OCI-LY7 (cell line): ENCODE measurements at regions not wholly inside any gene's neighbourhood (a gene's known extent, or its start where the extent isn't known, plus 50 kb on each side); places are given as distances from the start of the nearest gene placed in this dataset.
A peak's percentile ranks its signal among the peaks of the same experiment; 100 is the strongest.

ENCODE experiments used
- BruUV-seq: library from RNA; stranded (reverse); fragments of 400-500 nt; replicated peaks from 2 replicates; lab custom pipeline; 2021; lab: Mats Ljungman, UMichigan
- CTCF ChIA-PET: fragments of 300-600 bp; sonication (Branson Sonifier 250); formaldehyde crosslinking; loops from one replicate; lab custom pipeline; 2022; ENCODE audit warnings: antibody characterized with exemption; ENCODE audit not compliant: unreplicated experiment; lab: Charles Lee
- POLR2A ChIA-PET: fragments of 300-600 bp; sonication (Branson Sonifier 250); formaldehyde crosslinking; loops from one replicate; lab custom pipeline; 2022; ENCODE audit warnings: antibody characterized with exemption; lab: Charles Lee
- DNase-seq: peaks from one replicate; pipeline ENCODE4 v3.0.0-alpha.2; 2015; ENCODE audit warnings: low spot score
- H2AFZ ChIP-seq: fragments of 200-600 bp; sonication (generic), shearing (Covaris generic); 2 replicates; pipeline ENCODE4 v1.6.1; 2014; ENCODE audit warnings: mild to moderate bottlenecking, antibody characterized with exemption, low read length, moderate library complexity
- H3K27ac ChIP-seq: fragments of 200-600 bp; sonication (generic); 2 replicates; pipeline ENCODE4 v1.5.1; 2014; ENCODE audit warnings: mixed run types, low read depth, mild to moderate bottlenecking, moderate library complexity, low read length, inconsistent platforms; ENCODE audit not compliant: poor library complexity, severe bottlenecking
- H3K36me3 ChIP-seq: fragments of 200-600 bp; sonication (generic); 2 replicates; pipeline ENCODE4 v1.6.1; 2014; ENCODE audit warnings: mild to moderate bottlenecking, antibody characterized with exemption, low read length, moderate library complexity, mixed read lengths; ENCODE audit not compliant: insufficient read depth
- H3K4me1 ChIP-seq: fragments of 200-600 bp; sonication (generic); 2 replicates; pipeline ENCODE4 v1.5.1; 2014; ENCODE audit warnings: mild to moderate bottlenecking, low read length; ENCODE audit not compliant: insufficient read depth, poor library complexity, severe bottlenecking
- H3K4me2 ChIP-seq: fragments of 200-600 bp; sonication (generic); 2 replicates; pipeline ENCODE4 v1.6.1; 2014; ENCODE audit warnings: mild to moderate bottlenecking, low read length
- H3K4me3 ChIP-seq: fragments of 200-600 bp; sonication (generic); 2 replicates; pipeline ENCODE4 v1.5.1; 2014; ENCODE audit warnings: mild to moderate bottlenecking, low read depth, low read length; ENCODE audit not compliant: poor library complexity, severe bottlenecking
- H3K79me2 ChIP-seq: fragments of 200-600 bp; sonication (generic); 2 replicates; pipeline ENCODE4 v1.6.1; 2016; ENCODE audit warnings: low read depth, mild to moderate bottlenecking, low read length, moderate library complexity, mixed read lengths; ENCODE audit not compliant: insufficient read depth
- H3K9me2 ChIP-seq: fragments of 200-600 bp; sonication (generic); 2 replicates; pipeline ENCODE4 v1.6.1; 2016; ENCODE audit warnings: mild to moderate bottlenecking, low read length, mixed read lengths; ENCODE audit not compliant: insufficient read depth
- H3K9me3 ChIP-seq: fragments of 200-600 bp; sonication (generic); 2 replicates; pipeline ENCODE4 v1.6.1; 2014; ENCODE audit warnings: mild to moderate bottlenecking, mixed run types, low read length, mixed read lengths
- H4K20me1 ChIP-seq: fragments of 200-600 bp; sonication (generic); 2 replicates; pipeline ENCODE4 v1.6.1; 2014; ENCODE audit warnings: mild to moderate bottlenecking, antibody characterized with exemption, low read length, moderate library complexity, mixed read lengths; ENCODE audit not compliant: insufficient read depth
- CTCF ChIP-seq: fragments of 200-600 bp; sonication (generic); conservative IDR thresholded peaks from 2 replicates; pipeline ENCODE4 v1.5.1; 2014; ENCODE audit warnings: mild to moderate bottlenecking, antibody characterized with exemption, low read length, moderate library complexity, mixed read lengths
- EZH2phosphoT487 ChIP-seq: fragments of 200-600 bp; sonication (generic); IDR thresholded peaks from 2 replicates; pipeline ENCODE4 v1.6.1; 2018; ENCODE audit warnings: low read depth, borderline replicate concordance, mild to moderate bottlenecking, mixed run types, antibody characterized with exemption, low read length, moderate library complexity, mixed read lengths
- intact Hi-C: fragments of 100-400 bp; cut with micrococcal nuclease; formaldehyde crosslinking; loops from one replicate; pipeline ENCODE4 v1.10.0; 2022; ENCODE audit not compliant: unreplicated experiment

DNA sequence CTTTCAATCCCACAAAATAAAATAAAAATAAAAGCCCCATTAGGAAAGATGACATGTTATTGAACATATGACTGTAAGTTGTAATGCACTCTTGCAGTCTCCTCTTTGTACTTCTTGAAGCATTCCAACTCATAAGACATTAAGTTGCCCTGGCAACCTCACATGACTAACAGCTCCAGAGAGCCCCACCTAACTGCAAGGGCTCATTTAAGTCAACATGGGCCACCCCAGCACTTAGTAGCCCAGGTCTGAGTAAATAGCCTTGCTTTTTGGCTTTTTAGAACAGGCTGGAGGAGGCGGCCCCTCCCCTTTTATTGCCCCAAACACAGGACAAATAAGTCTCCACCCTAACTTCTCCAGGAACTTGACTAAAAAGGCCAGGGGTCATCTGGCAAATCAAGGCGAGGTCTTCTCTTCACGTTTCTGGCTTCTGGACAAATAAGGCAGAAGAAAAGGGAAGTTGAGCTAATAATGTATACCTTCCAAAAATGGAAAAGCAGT lies 135.1 kb downstream of the TMCO5A start:
- H3K4me2 ChIP-seq: peak overlapping the region; percentile 63
- peaks cover 56% of the 10 kb centered on the region for H3K4me1 ChIP-seq
- no peaks in the 10 kb centered on the region for H3K9me3 ChIP-seq
- H3K36me3 ChIP-seq: no peaks in the 10 kb centered on the region
- no peaks in the 10 kb centered on the region for H4K20me1 ChIP-seq
- peak; percentile 32 for DNase-seq
- H3K4me3 ChIP-seq: peak overlapping the region; percentile 38
- POLR2A ChIA-PET: interaction anchor here (0.6 to 1.6 kb wide), 5 partner anchors 9 to 230 kb away, joined by 3 to 6 read pairs (median 3); no protein-coding TSS in a partner anchor
- CTCF ChIA-PET: no interaction called here
- peak overlapping the region; percentile 76 for H2AFZ ChIP-seq
- TF ChIP-seq EZH2phosphoT487: no peak
- H3K27ac ChIP-seq: no peak overlapping the region
- no peaks in the 10 kb centered on the region for H3K9me2 ChIP-seq
- intact Hi-C loops: no loop called here
- BruUV-seq: no TSS peak
- no peaks in the 10 kb centered on the region for H3K79me2 ChIP-seq

- intact Hi-C loops: no loop called here
- no peak overlapping the region for H3K27ac ChIP-seq
- no peaks in the 10 kb centered on the region for H3K9me2 ChIP-seq
- H4K20me1 ChIP-seq: no peaks in the 10 kb centered on the region
- H2AFZ ChIP-seq: peak overlapping the region; percentile 1; the same call in 1 of the 2 replicates
- no peaks in the 10 kb centered on the region for H3K36me3 ChIP-seq
- DNase-seq: no peak
- peaks cover 68% of the 10 kb centered on the region for H3K4me1 ChIP-seq
- CTCF ChIA-PET: no interaction called here
- POLR2A ChIA-PET: no interaction called here
- H3K4me3 ChIP-seq: no peak overlapping the region
- H3K9me3 ChIP-seq: no peaks in the 10 kb centered on the region
- TF ChIP-seq CTCF (no peak), EZH2phosphoT487 (no peak)
- H3K4me2 ChIP-seq: no peak overlapping the region; the same call in 1 of the 2 replicates
- BruUV-seq: no TSS peak
- H3K79me2 ChIP-seq: no peaks in the 10 kb centered on the region
Measured at GRCh38 chr15:38070778-38071177, 136.3 kb downstream of the TMCO5A start.

- intact Hi-C loops: no loop called here
Measured at GRCh38 chr15:38071211-38071972, 137.0 kb downstream of the TMCO5A start.

More at GRCh38 chr15:38071211-38071972, 137.0 kb downstream of the TMCO5A start:
- ChIA-PET CTCF (no interaction called here), POLR2A (interaction anchor here (1.1 to 2.7 kb wide), 3 partner anchors 13 to 276 kb away, joined by 3 to 24 read pairs (median 6); no protein-coding TSS in a partner anchor)
- TF ChIP-seq EZH2phosphoT487 (no peak), CTCF (no peak)
- Histone ChIP-seq H3K9me3 (no peaks in the 10 kb centered on the region), H3K9me2 (no peaks in the 10 kb centered on the region), H3K4me3 (peak overlapping the region; percentile 70), H4K20me1 (no peaks in the 10 kb centered on the region), H3K79me2 (no peaks in the 10 kb centered on the region), H3K36me3 (no peaks in the 10 kb centered on the region), H3K27ac (peak overlapping the region; percentile 97), H3K4me1 (peaks cover 74% of the 10 kb centered on the region), H3K4me2 (peak overlapping the region; percentile 89), H2AFZ (peak overlapping the region; percentile 87; the same call in 1 of the 2 replicates)
- BruUV-seq: no TSS peak
- DNase-seq: no peak
